SJCRH30 (cell line): ENCODE measurements at regions not wholly inside any gene's neighbourhood (a gene's known extent, or its start where the extent isn't known, plus 50 kb on each side); places are given as distances from the start of the nearest gene placed in this dataset.

Source experiments
- DNase-seq, 2 experiments: peaks; one replicate each; pipeline ENCODE4 v3.0.0-alpha.2; 2015 to 2020
- H3K27ac ChIP-seq: fragments of 250-450 bp; sonication (Bioruptor Pico); 2 replicates; pipeline ENCODE4 v1.5.1; 2020; ENCODE audit warnings: mild to moderate bottlenecking, moderate library complexity
- H3K27me3 ChIP-seq: fragments of 250-450 bp; sonication (Bioruptor Pico); 2 replicates; pipeline ENCODE4 v1.5.1; 2020; ENCODE audit warnings: mild to moderate bottlenecking, moderate library complexity
- H3K36me3 ChIP-seq: fragments of 250-450 bp; sonication (Bioruptor Pico); 2 replicates; pipeline ENCODE4 v1.5.1; 2020; ENCODE audit warnings: mild to moderate bottlenecking, moderate library complexity
- H3K4me1 ChIP-seq: fragments of 250-450 bp; sonication (Bioruptor Pico); 2 replicates; pipeline ENCODE4 v1.5.1; 2020; ENCODE audit warnings: mild to moderate bottlenecking, moderate library complexity
- H3K4me3 ChIP-seq: fragments of 250-450 bp; sonication (Bioruptor Pico); 2 replicates; pipeline ENCODE4 v1.5.1; 2020; ENCODE audit warnings: mild to moderate bottlenecking, moderate library complexity
- H3K9me3 ChIP-seq: fragments of 250-450 bp; sonication (Bioruptor Pico); replicated peaks from 2 replicates; pipeline ENCODE4 v1.5.1; 2020; ENCODE audit warnings: mild to moderate bottlenecking, moderate library complexity

DNA sequence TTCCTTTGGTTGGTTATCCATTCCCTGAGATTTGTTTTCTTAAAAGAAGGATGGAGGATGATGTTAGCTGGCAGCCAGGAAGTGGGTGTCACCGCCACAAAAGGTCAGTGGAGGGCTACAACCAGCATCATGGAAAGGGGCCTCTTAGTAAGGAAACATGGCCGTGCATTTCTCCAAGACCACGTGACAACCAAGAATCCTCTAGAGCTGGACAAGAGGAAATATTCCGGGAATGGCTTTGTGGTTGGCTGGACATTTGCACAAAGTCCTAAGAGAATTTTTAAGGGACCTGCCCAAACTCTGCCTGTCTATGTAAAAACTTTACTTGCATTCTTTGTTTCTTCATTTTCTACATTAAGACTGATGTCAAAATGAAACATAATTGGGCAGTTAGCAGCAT is 399.9 kb upstream of the MARCKS start:
- DNase-seq, result peak; percentile 44 to 51
- H3K36me3 ChIP-seq, result no peaks in the 10 kb centered on the region
- H3K27ac ChIP-seq, result no peak overlapping the region; the same call in 1 of the 2 replicates
- no peak overlapping the region for H3K4me3 ChIP-seq
- peaks cover 24% of the 10 kb centered on the region for H3K4me1 ChIP-seq
- no peaks in the 10 kb centered on the region for H3K27me3 ChIP-seq
- H3K9me3 ChIP-seq, result no peaks in the 10 kb centered on the region

DNA sequence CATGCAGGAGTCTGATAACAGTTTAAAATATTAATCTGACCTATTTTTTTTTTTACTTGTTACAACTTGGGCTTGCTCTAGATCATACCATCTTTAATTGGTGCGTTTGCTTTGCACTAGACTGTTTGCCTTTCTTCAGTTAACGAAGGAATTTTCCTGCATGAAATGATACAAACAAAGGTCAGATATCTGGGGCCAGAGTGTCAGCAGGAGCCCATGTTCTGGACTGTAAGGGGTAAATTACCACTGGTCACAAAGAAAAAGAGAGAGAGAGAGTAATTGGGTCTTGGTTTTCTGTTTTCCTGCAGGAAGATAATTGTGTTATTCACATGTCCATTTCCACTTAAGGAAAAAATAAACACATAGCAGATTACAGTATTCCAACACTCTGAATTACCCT is 399.4 kb upstream of the MARCKS start:
- Histone ChIP-seq H3K27ac (no peak overlapping the region; the same call in 1 of the 2 replicates), H3K9me3 (no peaks in the 10 kb centered on the region), H3K4me3 (no peak overlapping the region), H3K4me1 (peaks cover 24% of the 10 kb centered on the region), H3K36me3 (no peaks in the 10 kb centered on the region), H3K27me3 (no peaks in the 10 kb centered on the region)
- DNase-seq, result no peak

DNA sequence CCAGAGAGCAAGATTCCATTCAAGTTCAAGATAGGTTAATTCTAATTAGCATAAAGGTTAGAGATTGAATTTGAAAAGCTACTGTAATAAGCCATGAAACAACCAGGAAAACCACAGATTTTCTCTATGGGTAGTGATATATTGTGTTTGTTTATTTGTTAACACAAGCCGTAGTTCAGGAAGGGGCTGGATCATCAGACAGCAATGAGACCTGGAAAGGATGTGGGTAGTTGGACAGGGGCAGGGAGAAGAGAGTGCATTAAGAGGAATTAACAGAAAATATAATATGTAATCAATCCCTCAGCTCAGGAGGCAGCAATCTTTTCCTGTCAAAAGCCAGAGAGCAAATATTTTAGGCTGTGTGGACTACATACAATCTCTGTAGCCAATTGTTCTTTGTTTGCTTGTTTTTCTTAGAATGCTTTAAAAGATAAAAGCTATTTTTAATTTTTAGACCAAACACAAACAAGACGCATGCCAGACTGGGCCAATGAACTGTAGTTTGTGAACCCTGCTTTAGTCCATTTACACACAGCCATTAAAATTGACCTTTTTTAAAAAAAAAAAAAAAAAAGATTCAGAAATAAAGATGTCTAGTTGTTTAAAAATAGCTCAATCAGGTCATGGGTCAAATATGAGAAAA is 398.7 kb upstream of the MARCKS start:
- H3K4me3 ChIP-seq, result no peak overlapping the region
- no peaks in the 10 kb centered on the region for H3K36me3 ChIP-seq
- peaks cover 24% of the 10 kb centered on the region for H3K4me1 ChIP-seq
- H3K27ac ChIP-seq, result no peak overlapping the region; the same call in 1 of the 2 replicates
- no peaks in the 10 kb centered on the region for H3K9me3 ChIP-seq
- no peaks in the 10 kb centered on the region for H3K27me3 ChIP-seq
- peak; percentile 37 to 69 for DNase-seq

DNA sequence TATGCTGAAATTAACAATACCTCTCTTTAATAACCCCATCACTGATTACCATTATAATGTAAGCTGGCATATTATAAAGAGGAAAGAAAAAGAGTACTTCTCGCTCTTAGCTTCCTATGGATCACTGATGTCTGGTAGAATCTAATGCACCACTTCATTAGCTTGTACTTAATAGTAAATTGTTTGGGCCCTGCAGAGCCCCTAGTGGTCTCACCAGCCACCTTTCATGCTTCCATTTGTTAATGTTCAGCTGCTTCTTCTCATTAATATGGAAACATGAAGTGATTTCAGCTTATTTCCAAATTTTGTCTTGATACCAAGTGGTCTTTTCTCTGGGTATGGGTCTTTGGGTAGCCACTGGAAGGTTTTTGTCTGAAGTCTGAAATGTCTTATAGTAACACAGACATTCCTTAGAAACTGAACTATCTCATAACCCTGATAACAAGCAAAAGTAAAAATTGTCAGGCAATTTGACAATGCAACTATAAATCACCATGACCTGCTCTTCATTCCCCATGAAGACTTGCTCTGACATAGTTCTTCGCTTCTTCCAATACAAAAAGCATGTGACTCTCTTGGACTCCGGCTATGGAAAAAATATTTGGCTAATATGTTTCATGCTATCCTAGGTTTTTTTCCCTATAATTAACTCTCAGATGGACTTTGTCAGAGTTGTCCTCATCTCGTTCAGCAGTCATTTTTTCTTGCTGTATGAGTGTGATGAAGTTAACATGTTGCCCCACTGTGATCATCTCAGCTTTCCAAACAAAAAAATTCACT is 395.8 kb upstream of the MARCKS start:
- Histone ChIP-seq H3K4me3 (no peak overlapping the region), H3K36me3 (no peaks in the 10 kb centered on the region), H3K4me1 (peaks cover 40% of the 10 kb centered on the region), H3K27ac (no peak overlapping the region), H3K27me3 (no peaks in the 10 kb centered on the region), H3K9me3 (no peaks in the 10 kb centered on the region)
- DNase-seq, result peak in 1 of 2 experiments; percentile 16

DNA sequence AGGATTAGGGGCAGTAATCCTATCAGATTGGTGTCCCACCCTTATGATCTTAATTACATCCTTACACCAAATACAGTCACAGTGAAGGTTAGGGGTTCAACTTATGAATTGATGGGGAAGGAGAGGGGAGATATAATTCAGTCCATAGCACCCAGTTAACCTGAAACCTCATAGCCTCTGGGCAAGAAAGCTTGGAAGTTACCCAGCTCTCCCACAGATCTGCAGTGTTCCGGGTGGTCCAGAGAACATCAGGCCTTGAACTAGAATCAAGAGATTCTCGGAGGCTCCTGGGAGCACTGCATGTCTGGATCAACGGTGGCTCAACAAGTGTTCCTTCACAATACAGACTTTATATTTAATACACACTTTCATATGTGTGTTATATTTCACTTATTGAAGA is 392.6 kb upstream of the MARCKS start:
- Histone ChIP-seq H3K4me1 (peaks cover 16% of the 10 kb centered on the region), H3K4me3 (no peak overlapping the region), H3K27me3 (no peaks in the 10 kb centered on the region), H3K27ac (peak overlapping the region; percentile 3; the same call in 1 of the 2 replicates), H3K9me3 (0 out of 2 replicates have a peak, but pooled peaks cover 4% of the 10 kb centered on the region), H3K36me3 (no peaks in the 10 kb centered on the region)
- peak; percentile 40 to 71 for DNase-seq

DNA sequence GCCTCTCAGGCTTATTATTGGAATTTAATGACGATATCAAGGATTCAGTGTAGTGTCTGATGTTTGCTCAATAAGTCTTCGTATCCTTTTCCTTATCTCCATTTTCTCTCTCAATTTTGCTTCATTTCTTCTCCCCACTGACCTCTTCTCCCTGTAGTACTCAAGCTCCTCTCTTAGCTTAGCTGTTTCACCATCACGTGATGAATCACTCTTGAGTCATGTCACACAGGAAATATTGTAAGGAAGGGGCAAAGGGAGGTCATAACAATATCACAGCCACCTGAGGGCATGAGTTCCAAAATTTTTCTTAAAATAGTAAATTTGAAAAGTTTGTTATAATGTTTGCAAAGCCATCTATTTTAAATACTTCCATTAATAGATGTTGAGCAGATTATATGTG is 392.2 kb upstream of the MARCKS start:
- no peaks in the 10 kb centered on the region for H3K27me3 ChIP-seq
- H3K27ac ChIP-seq, result peak overlapping the region; percentile 3; the same call in 1 of the 2 replicates
- H3K36me3 ChIP-seq, result no peaks in the 10 kb centered on the region
- peaks cover 16% of the 10 kb centered on the region for H3K4me1 ChIP-seq
- H3K9me3 ChIP-seq, result 0 out of 2 replicates have a peak, but pooled peaks cover 4% of the 10 kb centered on the region
- no peak overlapping the region for H3K4me3 ChIP-seq
- DNase-seq, result peak in 1 of 2 experiments; percentile 32

DNA sequence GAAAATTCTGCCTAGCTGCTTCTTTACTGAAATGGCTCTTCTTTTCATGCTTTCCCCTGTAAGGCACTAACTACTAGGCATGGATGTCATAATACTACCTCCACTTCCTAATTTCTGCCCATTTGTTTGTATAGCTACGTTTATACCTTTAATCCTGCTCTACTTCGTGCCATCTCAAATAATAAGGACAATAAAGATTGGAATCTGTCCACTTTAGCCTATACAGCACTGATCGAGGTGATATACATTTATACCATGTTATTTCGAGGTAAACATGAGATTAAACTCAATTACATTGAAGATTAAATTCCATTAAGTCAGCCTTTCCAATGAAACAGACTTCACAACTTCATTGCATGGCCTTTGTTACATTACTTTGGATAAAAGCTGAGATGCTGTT is 390.6 kb upstream of the MARCKS start:
- Histone ChIP-seq H3K27ac (no peak overlapping the region), H3K4me1 (peaks cover 16% of the 10 kb centered on the region), H3K9me3 (0 out of 2 replicates have a peak, but pooled peaks cover 4% of the 10 kb centered on the region), H3K36me3 (no peaks in the 10 kb centered on the region), H3K27me3 (no peaks in the 10 kb centered on the region), H3K4me3 (no peak overlapping the region)
- DNase-seq, result no peak

DNA sequence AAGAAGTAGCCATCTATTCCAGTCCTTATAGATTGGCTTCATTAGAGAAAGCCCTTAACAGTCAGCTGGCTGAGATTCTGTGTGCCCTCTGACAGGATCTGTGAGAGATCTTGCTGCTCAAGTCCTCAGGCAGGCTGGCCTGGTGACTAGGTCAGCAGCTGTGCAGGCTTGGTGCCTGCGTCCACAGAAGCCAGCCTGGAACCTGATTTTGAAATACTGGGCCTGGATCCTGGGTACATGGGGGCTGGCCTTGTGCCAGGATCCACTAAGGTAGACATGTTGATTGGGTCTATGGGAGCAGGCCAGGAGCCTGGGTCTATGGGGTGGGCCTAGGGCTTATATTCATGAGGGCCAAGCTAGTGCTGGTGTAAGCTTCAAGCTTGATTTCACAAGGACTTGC is 381.8 kb upstream of the MARCKS start:
- H3K4me1 ChIP-seq, result no peaks in the 10 kb centered on the region
- H3K9me3 ChIP-seq, result no peaks in the 10 kb centered on the region; the same call in 1 of the 2 replicates
- H3K36me3 ChIP-seq, result no peaks in the 10 kb centered on the region
- H3K27ac ChIP-seq, result no peak overlapping the region
- H3K4me3 ChIP-seq, result no peak overlapping the region
- H3K27me3 ChIP-seq, result no peaks in the 10 kb centered on the region
- no peak for DNase-seq

DNA sequence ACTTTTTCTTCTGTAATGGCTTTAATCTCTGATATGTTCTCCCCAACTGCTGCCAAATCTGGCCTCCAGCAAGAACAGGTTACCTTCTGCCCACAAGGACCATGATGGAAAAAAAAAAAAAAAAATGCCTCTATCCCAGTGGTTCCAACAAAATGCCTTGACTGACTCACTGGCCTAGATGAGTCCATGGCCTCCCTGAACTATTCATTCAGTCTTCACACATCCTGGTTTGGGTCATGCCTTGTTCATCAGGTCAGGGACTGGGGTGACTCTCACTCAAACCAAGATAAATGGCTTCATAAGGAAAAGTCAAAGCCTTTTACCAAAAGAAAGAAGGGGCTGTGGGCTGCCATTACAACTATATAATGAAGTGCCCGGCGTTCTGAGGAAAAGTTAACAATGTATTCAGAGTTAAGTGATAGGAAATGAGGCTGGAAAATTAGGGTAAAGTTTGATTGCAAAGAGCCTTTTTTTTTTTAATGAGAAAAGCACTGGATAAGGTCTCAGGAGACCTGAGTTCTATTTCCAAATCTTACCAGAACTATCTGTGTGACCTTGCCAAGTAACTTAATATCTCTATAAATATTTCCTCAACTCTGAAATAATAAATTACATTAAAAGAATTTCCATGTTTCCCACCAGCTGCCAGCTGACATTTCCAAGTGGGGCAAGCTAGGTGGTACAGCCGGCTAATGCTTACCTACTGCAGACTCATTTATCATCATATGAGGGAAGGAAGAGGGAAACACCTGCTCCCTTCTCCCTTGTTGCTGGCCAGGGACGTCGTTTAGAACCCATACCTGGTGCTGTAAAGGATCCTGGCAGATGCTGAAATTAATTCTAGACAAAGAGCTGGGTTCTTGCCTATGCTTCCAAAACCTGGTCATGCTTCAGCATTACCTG is 380.0 kb upstream of the MARCKS start:
- H3K36me3 ChIP-seq, result no peaks in the 10 kb centered on the region
- DNase-seq, result no peak
- no peak overlapping the region for H3K27ac ChIP-seq
- H3K9me3 ChIP-seq, result no peaks in the 10 kb centered on the region; the same call in 1 of the 2 replicates
- H3K27me3 ChIP-seq, result no peaks in the 10 kb centered on the region
- no peak overlapping the region for H3K4me3 ChIP-seq
- no peaks in the 10 kb centered on the region for H3K4me1 ChIP-seq

DNA sequence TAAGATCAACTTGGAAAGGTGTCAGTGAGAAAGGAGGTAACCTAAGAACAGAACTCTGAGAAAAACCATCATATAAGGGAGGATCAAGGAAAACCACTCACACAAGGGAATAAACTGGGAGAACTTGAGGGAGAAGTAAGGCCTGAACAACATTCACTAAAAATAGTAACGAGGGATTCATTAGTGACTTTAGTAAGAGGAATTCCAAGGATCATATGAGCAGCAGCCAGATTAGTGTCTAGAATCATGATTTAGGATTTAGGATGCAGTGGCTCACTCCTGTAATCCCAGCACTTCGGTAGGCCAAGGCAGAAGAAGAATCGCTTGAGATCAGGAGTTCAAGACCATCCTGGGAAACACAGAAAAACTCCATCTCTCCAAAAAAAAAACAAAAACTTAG is 376.5 kb upstream of the MARCKS start:
- Histone ChIP-seq H3K9me3 (no peaks in the 10 kb centered on the region; the same call in 1 of the 2 replicates), H3K4me3 (no peak overlapping the region), H3K4me1 (no peaks in the 10 kb centered on the region), H3K27ac (no peak overlapping the region), H3K27me3 (no peaks in the 10 kb centered on the region), H3K36me3 (no peaks in the 10 kb centered on the region)
- DNase-seq, result no peak

DNA sequence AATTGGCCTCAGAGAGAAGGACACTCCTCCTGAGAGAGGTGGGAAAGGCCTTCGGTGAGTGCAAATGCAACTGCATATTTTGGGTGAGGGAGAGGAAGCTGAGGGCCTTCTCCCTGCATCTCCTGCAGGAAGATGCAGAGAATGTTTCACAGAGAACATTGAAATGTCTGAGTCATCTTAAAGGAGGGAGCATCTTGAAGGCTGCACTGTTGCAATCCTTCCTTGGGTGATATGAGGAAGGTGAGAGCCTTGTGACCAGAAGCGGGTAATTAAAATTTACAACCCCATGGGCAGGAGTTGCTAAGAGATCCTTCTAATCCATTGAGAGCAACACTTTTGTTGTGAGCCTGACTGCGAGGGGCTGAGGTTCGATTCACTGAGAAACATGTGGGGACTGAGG is 375.7 kb upstream of the MARCKS start:
- no peak overlapping the region for H3K27ac ChIP-seq
- H3K9me3 ChIP-seq, result no peaks in the 10 kb centered on the region; the same call in 1 of the 2 replicates
- no peaks in the 10 kb centered on the region for H3K27me3 ChIP-seq
- H3K36me3 ChIP-seq, result no peaks in the 10 kb centered on the region
- DNase-seq, result no peak
- H3K4me3 ChIP-seq, result no peak overlapping the region
- H3K4me1 ChIP-seq, result no peaks in the 10 kb centered on the region

DNA sequence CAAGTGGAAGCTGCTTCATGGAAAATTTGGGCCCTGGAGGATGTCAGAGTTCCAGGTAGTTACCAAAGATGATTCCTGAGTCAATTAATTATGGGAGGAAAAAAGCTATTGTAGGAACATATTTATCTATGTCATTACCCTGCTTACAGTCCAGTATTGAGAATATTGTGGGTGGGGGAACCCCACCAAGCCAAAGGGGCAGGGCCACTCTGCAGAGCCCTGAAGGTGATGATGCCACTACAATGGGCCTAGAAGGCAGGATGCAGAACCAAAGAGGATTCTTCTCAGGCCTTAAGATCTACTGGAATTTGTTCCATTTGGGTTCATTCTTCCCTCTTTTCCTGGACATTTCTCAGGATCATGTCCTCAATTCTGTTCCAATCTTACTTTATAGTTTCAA is 375.2 kb upstream of the MARCKS start:
- Histone ChIP-seq H3K36me3 (no peaks in the 10 kb centered on the region), H3K4me3 (no peak overlapping the region), H3K27me3 (no peaks in the 10 kb centered on the region), H3K9me3 (no peaks in the 10 kb centered on the region; the same call in 1 of the 2 replicates), H3K4me1 (no peaks in the 10 kb centered on the region), H3K27ac (no peak overlapping the region)
- no peak for DNase-seq

DNA sequence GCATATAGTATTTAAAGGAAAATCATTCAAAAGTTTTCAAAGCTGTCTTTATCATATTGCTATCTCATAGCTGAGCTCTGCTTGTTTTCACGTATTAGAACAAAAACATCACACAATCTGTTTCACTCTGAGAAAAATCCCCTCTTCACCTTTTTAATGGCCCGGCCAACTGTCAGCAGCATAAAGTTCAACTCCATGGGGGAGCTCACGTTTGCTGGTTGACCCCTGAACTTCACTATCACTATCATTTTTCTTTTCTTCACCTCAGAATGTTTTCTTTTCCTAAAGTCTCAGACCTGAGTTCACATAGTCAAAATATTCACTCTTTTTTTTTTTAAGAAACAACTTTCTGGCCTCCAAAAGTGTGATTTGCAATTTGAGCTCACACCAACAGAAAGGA is 374.4 kb upstream of the MARCKS start:
- DNase-seq, result no peak
- H3K9me3 ChIP-seq, result no peaks in the 10 kb centered on the region; the same call in 1 of the 2 replicates
- H3K27me3 ChIP-seq, result no peaks in the 10 kb centered on the region
- H3K4me3 ChIP-seq, result no peak overlapping the region
- no peaks in the 10 kb centered on the region for H3K36me3 ChIP-seq
- H3K4me1 ChIP-seq, result no peaks in the 10 kb centered on the region
- no peak overlapping the region for H3K27ac ChIP-seq

DNA sequence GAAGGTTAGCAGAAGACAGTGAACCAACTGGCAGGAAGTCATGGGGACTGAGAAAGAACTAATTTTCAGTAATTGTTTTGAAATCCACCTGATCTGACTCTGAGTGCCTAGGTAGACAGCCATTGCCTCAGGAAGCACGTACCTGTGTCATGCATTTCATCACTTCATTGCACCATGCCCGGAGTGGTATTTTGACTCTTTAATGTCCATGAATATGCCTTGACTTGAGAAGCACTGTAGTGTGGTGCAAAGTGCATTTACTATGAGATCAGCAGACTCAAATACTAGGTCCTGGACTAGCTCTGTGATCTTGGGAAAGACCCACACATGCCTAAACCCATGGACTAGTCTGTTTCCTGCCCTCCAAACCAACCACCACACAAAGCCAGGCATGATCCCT is 370.9 kb upstream of the MARCKS start:
- Histone ChIP-seq H3K27me3 (no peaks in the 10 kb centered on the region), H3K36me3 (no peaks in the 10 kb centered on the region), H3K27ac (no peak overlapping the region), H3K9me3 (no peaks in the 10 kb centered on the region), H3K4me1 (no peaks in the 10 kb centered on the region), H3K4me3 (no peak overlapping the region)
- no peak for DNase-seq
